GM12872 (cell line): ENCODE measurements at regions not wholly inside any gene's neighbourhood (a gene's known extent, or its start where the extent isn't known, plus 50 kb on each side); places are given as distances from the start of the nearest gene placed in this dataset.

Experiments used
- TF ChIP-seq, protein P1 (sequence below): IDR thresholded peaks from 3 replicates; pipeline ENCODE4 v1.5.1; 2011; ENCODE audit warnings: low read depth, mild to moderate bottlenecking, low read length, moderate library complexity; ENCODE audit not compliant: insufficient read depth

DNA sequence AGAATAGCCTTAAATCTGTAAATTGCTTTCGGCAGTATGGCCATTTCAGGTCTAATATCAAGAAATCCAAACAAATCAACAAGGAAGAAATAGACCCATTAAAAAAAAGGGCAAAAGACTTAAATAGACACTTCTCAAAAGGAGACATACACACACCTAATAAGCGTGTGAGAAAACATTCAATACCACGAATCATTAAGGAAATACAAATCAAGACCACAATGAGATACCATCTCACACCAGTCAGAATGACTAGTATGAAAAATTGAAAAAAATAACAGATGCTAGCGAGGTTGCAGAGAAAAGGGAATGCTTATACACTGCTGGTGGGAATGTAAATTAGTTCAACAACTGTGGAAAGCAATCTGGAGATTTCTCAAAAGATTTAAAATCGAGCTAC, 243.2 kb downstream of the DSEL start:
- TF ChIP-seq, protein P1, sequence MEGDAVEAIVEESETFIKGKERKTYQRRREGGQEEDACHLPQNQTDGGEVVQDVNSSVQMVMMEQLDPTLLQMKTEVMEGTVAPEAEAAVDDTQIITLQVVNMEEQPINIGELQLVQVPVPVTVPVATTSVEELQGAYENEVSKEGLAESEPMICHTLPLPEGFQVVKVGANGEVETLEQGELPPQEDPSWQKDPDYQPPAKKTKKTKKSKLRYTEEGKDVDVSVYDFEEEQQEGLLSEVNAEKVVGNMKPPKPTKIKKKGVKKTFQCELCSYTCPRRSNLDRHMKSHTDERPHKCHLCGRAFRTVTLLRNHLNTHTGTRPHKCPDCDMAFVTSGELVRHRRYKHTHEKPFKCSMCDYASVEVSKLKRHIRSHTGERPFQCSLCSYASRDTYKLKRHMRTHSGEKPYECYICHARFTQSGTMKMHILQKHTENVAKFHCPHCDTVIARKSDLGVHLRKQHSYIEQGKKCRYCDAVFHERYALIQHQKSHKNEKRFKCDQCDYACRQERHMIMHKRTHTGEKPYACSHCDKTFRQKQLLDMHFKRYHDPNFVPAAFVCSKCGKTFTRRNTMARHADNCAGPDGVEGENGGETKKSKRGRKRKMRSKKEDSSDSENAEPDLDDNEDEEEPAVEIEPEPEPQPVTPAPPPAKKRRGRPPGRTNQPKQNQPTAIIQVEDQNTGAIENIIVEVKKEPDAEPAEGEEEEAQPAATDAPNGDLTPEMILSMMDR: no peak

DNA sequence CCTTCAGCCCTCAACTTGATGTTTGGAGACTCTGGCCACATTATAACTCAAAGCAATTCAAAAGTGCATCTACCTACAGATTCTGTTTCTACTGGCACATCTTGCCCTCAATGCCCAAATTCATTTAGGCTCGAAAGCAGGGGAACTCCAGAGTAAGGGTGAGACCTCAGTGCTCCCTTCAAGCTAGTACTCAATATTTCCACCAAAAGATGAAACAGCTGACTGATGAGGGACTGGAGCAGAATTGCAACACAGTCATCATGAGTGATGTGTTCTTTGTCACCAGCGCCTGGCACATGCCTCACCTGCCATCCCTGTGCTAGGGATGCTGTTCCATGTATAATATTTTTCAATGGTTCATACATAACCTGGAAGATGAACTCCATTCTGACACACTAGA, 247.3 kb downstream of the DSEL start:
- TF ChIP-seq, protein P1: no peak

DNA sequence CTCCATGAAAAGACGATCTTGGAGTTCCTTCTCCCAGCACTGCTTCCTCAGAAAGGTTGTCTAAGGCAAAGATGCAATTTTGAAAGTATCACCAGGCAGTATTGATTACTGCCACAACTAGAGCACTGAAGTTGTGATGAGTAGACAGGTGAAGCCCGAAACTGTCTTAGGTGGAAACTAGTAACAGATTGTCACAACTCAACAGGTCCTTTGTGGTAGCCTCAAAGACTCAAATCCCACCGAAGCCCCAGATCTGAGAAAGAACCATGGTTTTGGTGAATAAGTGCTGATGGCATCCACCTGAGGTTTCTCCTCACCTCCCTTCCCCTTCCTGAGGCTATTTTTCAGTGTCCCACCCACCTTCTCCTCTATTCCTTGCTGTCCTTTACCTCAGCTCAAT, 248.0 kb downstream of the DSEL start:
- TF ChIP-seq, protein P1: no peak

DNA sequence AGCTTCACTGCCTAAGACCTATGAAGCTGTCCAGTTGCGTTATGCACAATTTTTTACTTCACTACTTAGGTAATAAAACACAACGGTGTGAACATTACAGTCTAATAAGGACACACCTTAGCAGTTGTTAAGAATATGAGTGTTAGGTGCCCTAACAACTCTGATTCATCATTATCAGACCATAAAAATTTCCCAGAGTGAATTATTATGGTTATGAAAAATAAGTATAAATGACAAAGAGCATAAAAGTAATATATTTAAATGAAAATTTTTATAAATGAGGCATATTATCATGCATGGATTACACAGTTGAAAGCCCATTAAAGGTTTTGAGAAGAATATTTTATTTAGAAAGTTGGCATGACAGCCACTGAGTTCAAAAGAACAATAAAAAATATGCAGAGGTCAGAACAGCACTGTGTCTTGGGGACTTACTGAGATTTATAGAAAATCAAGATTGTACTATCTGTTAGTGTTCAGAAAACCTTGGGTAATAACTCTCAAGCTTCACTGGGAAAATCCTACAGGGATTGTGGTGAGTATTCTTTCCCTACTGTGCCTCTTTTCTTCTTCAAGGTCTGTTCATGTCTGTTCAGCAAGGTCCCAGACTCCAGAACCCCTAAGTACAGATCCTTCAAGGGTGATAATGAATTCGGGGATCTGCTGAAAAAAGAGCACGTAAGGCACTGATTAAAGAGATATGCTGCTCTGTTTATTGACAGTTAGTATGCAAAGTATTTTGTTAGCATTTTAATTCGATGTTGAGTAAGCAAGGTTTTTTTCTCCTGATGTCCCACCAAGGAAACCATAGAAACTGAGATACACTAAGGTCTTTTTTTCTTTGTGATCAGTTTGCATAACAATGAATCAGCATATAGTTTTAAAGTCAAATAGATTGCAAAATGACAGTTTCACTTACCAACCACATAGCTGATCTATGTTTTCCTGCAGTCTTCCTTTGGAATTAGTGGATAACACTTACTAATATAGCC, 250.0 kb downstream of the DSEL start:
- TF ChIP-seq, protein P1: no peak

DNA sequence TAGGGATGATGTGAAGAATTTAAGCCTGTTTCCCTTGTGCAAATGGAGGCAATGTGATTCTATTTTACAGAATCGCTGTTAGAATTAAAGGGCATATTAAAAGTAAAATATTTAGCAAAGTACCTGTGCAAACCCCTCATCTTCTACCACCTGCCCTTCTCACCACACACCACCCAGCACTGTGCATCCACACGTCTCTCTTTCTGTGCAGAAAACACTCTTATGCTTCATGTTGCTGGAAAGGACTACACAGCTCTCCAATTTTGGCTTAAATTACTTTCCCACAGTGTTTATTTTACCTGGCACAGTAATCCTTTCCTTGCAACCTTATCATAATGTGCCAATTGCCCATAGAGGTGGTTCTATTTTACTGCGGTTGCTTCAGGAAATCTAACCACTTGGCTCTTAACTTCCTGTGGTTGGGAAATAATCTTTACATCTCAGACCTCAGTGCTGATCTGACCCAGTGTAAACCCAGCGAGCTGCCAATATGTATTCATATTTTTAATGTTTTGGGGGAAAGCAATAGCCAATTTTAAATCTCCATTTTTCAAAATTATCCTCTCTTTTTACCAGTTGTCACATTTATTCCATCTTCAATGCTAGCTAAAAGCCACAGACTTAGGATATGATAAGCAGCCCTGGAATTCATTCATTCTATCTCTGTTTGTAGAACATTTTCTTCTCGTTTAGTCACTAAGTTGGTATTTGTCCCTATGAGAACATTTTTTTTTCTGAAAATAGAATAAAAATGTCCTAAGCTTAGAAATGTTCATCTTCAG, 250.9 kb downstream of the DSEL start:
- TF ChIP-seq, protein P1: no peak

DNA sequence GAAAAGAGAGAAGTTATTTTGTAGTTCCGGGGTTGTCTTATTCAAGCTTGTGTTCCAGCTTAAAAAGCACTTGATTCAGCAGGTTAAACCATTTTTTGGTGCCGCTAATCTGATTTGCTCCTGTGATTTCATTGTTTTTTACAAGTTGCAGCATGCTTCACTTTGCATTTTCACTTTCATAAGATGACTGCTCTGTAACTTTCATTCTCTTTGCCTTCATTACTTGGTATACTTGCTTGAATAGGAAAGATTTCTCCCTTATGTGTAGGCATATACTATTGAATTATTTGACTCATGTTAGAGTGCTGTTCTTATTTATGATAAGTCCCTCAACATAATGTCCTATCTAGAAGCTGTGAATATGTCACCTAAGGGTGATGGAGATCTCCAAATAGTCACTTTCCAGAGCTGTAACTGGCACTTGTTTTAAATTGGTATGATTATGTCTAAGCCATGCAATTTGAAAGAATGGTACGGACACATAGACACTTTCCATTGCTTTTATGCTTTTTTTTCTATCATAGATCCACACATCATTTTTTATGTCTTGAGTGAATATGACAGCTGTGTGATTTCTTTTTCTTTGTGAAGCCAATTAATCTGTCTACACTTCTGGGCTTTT, 254.5 kb downstream of the DSEL start:
- TF ChIP-seq, protein P1: no peak

DNA sequence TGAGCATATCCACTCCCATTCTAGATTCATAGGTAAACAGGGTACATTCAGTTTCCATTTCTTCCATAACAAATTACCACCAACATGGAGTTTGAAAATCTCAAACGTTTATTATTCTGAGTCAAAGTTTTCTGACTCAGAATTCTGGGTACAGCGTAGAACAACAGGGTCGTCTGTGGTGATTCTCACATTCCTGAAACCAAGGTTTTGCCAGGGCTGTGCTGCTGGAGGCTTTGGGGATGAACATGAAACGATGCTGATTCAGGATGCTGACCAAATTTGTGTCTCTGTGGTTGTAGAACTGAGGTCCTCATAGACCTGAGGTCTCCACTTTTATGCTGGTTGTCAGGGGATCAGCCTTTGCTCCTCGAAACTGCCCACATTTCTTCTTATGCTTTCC, 255.7 kb downstream of the DSEL start:
- TF ChIP-seq, protein P1: no peak
